ENCODE measurements at regions not wholly inside any gene's neighbourhood (a gene's known extent, or its start where the extent isn't known, plus 50 kb on each side); places are given as distances from the start of the nearest gene placed in this dataset.

GRCh38 chr1:168396508-168396907 lies 115.8 kb downstream of the TBX19 start:
- no peak overlapping the region for H3K27ac ChIP-seq
- no peak overlapping the region for H2AFZ ChIP-seq
- POLR2A ChIA-PET (ENCODE audit: unreplicated experiment), result no interaction called here
- no peaks in the 10 kb centered on the region for H3K9me3 ChIP-seq (ENCODE audit: insufficient read depth, low read depth)
- intact Hi-C loops (cut with micrococcal nuclease; ENCODE audit: unreplicated experiment), result no loop called here
- no peak overlapping the region for H3K4me3 ChIP-seq
- CTCF ChIA-PET, result no interaction called here
- H3K4me2 ChIP-seq, result 0 out of 2 replicates have a peak overlapping the region, but pooled peaks have one; percentile 2
- no peaks in the 10 kb centered on the region for H4K20me1 ChIP-seq (ENCODE audit: insufficient read depth)
- H3K36me3 ChIP-seq (ENCODE audit: low read depth), result no peaks in the 10 kb centered on the region
- no peaks in the 10 kb centered on the region for H3K9me2 ChIP-seq (ENCODE audit: insufficient read depth)
- no peaks in the 10 kb centered on the region for H3K79me2 ChIP-seq (ENCODE audit: low read depth)
- H3F3A ChIP-seq (ENCODE audit: insufficient read depth, low read depth), result peaks cover 5% of the 10 kb centered on the region; the same call in 1 of the 2 replicates
- peaks cover 20% of the 10 kb centered on the region for H3K4me1 ChIP-seq (replicated peaks; ENCODE audit: insufficient read depth)
- no peak for DNase-seq
- no TSS peak for BruUV-seq (replicated peaks)
- no peaks in the 10 kb centered on the region for H3K27me3 ChIP-seq (ENCODE audit: insufficient read depth, low read depth)
- TF ChIP-seq CTCF (conservative IDR thresholded peaks at IDR 0.05) (no peak), EZH2 (IDR thresholded peaks at IDR 0.05; ENCODE audit: low read depth) (no peak)

DNA sequence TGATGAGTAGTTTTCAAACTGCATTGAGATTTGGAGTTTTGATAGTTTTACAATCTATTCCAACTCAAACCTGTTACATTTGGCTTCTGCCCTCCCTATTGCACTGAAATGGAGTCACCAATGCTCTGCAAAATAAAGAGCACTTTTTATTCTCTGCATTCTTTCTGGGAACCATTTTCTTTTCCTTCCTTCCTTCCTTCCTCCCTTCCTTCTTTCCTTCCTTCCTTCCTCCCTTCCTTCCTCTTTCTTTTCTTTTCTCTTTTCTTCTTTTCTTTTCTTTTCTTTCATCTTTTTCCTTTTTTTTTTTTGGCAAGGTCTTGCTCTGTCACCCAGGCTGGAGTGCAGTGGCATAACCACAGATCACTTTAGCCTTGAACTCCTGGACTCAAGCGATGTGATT lies 114.2 kb downstream of the TBX19 start:
- Histone ChIP-seq H3K27ac (no peak overlapping the region), H2AFZ (no peak overlapping the region), H3K9me2 (ENCODE audit: insufficient read depth) (no peaks in the 10 kb centered on the region), H3K4me2 (no peak overlapping the region), H4K20me1 (ENCODE audit: insufficient read depth) (no peaks in the 10 kb centered on the region), H3K27me3 (ENCODE audit: insufficient read depth, low read depth) (no peaks in the 10 kb centered on the region), H3K4me1 (replicated peaks; ENCODE audit: insufficient read depth) (peaks cover 20% of the 10 kb centered on the region), H3K9me3 (ENCODE audit: insufficient read depth, low read depth) (no peaks in the 10 kb centered on the region), H3F3A (ENCODE audit: insufficient read depth, low read depth) (peaks cover 5% of the 10 kb centered on the region; the same call in 1 of the 2 replicates), H3K79me2 (ENCODE audit: low read depth) (no peaks in the 10 kb centered on the region), H3K4me3 (no peak overlapping the region), H3K36me3 (ENCODE audit: low read depth) (no peaks in the 10 kb centered on the region)
- TF ChIP-seq EZH2 (IDR thresholded peaks at IDR 0.05; ENCODE audit: low read depth), result no peak
- no peak for TF ChIP-seq CTCF (conservative IDR thresholded peaks at IDR 0.05)
- POLR2A ChIA-PET (ENCODE audit: unreplicated experiment), result no interaction called here
- no peak for DNase-seq
- no TSS peak for BruUV-seq (replicated peaks)
- CTCF ChIA-PET, result no interaction called here
- intact Hi-C loops (cut with micrococcal nuclease; ENCODE audit: unreplicated experiment), result no loop called here

- no peaks in the 10 kb centered on the region for H3K36me3 ChIP-seq (ENCODE audit: low read depth)
- DNase-seq, result no peak
- POLR2A ChIA-PET (ENCODE audit: unreplicated experiment), result no interaction called here
- no peaks in the 10 kb centered on the region for H3K79me2 ChIP-seq (ENCODE audit: low read depth)
- BruUV-seq (replicated peaks), result no TSS peak
- intact Hi-C loops (cut with micrococcal nuclease; ENCODE audit: unreplicated experiment), result no loop called here
- no peaks in the 10 kb centered on the region for H3K9me2 ChIP-seq (ENCODE audit: insufficient read depth)
- H3K27ac ChIP-seq, result no peak overlapping the region
- no peak overlapping the region for H2AFZ ChIP-seq
- H3K27me3 ChIP-seq (ENCODE audit: insufficient read depth, low read depth), result no peaks in the 10 kb centered on the region
- CTCF ChIA-PET, result no interaction called here
- no peak overlapping the region for H3K4me2 ChIP-seq
- H3K4me3 ChIP-seq, result no peak overlapping the region
- TF ChIP-seq CTCF (conservative IDR thresholded peaks at IDR 0.05), result no peak
- no peak for TF ChIP-seq EZH2 (IDR thresholded peaks at IDR 0.05; ENCODE audit: low read depth)
- H3F3A ChIP-seq (ENCODE audit: insufficient read depth, low read depth), result peaks cover 5% of the 10 kb centered on the region; the same call in 1 of the 2 replicates
- H3K9me3 ChIP-seq (ENCODE audit: insufficient read depth, low read depth), result no peaks in the 10 kb centered on the region
- H3K4me1 ChIP-seq (replicated peaks; ENCODE audit: insufficient read depth), result peaks cover 20% of the 10 kb centered on the region
- H4K20me1 ChIP-seq (ENCODE audit: insufficient read depth), result no peaks in the 10 kb centered on the region
Measured at GRCh38 chr1:168392958-168393549, 112.4 kb downstream of the TBX19 start.

Data from PC-9 (cell line).